Amygdala (tissue), 56 donors: ENCODE measurements at regions not wholly inside any gene's neighbourhood (a gene's known extent, or its start where the extent isn't known, plus 50 kb on each side); places are given as distances from the start of the nearest gene placed in this dataset.
"Not testable (repeated sequence)": the region's sequence is repeated elsewhere in the genome, so short reads cannot be mapped to it uniquely, and the experiment has no call there.

Experiments used
- DNase-seq, 56 donors: peaks; one replicate each; lab custom pipeline; 2025; lab: John Stamatoyannopoulos, UW

- peak in 1 of 56 donors; percentile 2 for DNase-seq
These were observed 58.0 kb upstream of the DAAM1 start for GRCh38 chr14:59130462-59130861.

GRCh38 chr14:59131938-59132795 is 56.3 kb upstream of the DAAM1 start:
- DNase-seq: no peak

GRCh38 chr14:59132796-59133494 is 55.5 kb upstream of the DAAM1 start:
- DNase-seq: no peak

GRCh38 chr14:59133709-59134108 is 54.8 kb upstream of the DAAM1 start:
- DNase-seq: no peak

- no peak for DNase-seq
These were observed 54.2 kb upstream of the DAAM1 start for GRCh38 chr14:59134307-59134706.

GRCh38 chr14:59137256-59137655 is 51.2 kb upstream of the DAAM1 start:
- no peak for DNase-seq

- DNase-seq: not testable (repeated sequence)
These were observed 49.9 kb upstream of the DAAM1 start for GRCh38 chr14:59138576-59138975.
